Pulmonary artery endothelial cell (primary cell): ENCODE measurements at regions not wholly inside any gene's neighbourhood (a gene's known extent, or its start where the extent isn't known, plus 50 kb on each side); places are given as distances from the start of the nearest gene placed in this dataset.
"Not testable (repeated sequence)": the region's sequence is repeated elsewhere in the genome, so short reads cannot be mapped to it uniquely, and the experiment has no call there.

Experiments
- DNase-seq: peaks from one replicate; pipeline ENCODE4 v3.0.0-alpha.2; 2011; ENCODE audit warnings: low read depth, low spot score

DNA sequence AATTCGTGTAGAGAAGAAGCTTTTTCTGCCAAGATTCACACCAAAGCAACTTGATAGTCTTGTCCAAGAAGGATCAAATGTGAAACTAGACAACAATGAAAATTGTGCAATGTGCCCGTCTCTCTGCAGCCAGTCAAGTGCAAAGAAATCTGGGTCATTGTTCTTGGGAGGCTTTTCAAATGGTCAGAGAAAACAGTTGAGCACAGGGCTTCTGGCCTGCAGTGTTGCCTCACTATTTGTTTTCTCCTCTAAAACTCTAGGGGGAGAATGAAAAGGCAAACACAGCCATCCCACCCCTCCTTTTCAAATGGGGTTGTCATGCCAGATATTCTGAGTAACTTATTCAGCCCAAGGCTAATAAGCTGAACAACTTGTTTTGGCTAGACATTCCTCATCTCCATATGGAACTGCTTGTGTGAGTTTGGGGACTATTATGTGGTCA, 417.6 kb upstream of the CDIN1 start:
- DNase-seq: no peak

DNA sequence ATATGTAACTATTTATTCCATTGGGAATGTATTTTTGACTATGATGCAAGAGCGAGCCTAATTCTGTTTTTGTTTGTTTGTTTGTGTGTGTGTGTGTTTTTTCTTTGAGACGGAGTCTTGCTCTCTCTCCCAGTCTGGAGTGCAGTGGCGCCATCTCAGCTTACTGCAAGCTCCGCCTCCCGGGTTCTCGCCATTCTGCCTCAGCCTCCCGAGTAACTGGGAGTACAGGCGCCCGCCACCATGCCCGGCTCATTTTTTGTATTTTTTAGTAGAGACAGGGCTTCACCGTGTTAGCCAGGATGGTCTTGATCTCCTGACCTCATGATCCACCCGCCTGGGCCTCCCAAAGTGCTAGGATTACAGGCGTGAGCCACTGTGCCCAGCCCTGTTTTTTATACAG, 415.4 kb upstream of the CDIN1 start:
- DNase-seq: not testable (repeated sequence)

DNA sequence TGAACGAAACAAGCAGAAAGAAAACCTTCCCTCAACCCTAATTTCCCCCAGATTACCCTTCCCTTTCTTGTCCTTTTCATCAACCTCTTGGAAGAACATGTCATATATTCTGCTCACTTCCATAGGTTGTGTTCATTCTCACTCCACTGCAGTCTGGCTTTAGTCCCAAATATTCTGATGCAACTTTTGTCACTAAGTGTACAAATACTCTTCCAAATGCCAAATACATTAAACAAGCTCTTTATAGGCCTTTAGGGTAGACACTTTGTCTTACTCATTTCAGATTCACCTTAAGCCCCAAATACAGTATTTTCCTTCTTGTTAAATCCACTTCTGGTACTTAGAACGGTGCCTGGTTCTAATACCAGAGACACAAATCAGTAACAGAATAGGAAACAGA, 406.5 kb upstream of the CDIN1 start:
- no peak for DNase-seq

DNA sequence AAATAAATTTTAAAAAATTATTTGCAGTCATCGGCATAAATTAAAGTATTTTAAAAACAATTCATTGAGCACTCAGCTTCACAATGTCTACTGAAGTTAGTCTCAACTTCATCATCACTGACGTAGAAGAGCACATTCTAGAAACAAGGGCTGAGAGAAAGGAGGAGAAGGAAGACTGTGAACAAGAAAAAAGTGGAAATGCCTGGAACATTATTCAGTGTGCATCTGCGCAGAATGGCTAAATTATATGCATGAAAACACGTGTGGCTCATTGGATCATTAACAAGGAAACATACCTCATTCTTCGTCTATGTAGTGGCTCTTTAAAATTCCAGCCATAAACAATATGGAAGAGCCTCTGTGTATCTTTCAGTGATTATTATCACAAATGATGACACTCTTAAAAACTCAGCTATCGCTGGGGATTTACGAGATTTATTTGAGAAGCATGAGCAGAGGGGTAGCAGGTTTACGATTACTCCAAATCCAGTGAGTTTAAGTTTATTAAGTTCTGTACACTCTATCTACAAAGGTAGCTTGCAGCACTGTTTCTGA, 404.2 kb upstream of the CDIN1 start:
- no peak for DNase-seq

DNA sequence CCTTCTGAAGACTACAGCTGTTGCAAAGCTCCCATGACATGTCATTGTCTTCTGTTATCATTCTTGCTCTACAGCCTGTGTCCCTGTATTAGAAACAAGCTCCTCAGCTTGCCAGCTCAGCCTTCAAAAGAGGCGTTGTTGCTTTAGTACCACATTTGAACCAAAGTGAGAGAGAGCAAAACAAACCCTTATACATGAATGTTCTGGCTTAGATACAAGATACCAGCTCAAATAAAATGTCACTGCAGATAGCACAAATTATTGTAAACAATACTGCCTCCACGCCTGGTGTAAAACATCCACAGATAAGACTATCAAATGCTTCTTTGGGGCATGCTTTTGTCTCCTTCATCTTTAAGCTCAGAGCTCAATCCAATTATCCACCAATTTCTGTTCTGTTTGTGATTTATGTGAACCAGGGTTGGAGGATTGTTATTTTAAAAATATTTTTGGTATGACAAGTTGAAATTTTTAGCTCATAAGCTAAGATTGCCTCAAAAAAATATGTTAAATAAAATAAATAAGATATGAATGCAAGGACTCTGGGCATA, 403.6 kb upstream of the CDIN1 start:
- no peak for DNase-seq

DNA sequence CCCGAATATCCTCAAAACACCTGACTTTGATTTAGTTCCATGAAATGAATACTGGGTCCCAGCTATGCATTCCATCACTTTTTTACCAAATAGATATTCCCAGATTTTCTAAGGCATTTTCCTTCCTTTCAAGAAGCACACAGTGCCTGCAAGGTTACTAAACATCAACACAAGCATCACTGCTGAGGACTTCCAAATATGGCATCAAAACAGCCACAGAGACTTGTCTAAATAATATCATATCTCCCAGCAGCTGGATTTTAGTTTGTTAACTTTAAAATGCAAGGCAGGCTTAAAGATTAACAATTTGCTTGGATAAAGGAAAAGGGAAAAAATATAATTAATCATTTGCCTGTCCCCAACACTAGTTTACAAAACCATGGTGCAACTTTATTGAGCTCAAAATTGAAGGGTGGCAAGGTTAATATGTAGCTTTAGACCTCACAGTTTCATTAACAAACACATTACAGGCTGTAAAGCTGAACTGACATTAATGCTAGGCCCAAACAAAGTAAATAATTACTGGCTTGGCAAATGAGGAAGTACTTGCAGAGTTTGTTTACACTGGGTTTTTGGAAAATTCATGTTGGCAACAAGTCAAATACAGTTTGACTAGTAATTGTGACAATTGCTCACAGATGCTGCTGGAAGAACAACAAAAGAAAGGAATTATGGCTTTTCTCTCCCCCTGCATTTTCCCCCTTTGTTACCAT, 401.7 kb upstream of the CDIN1 start:
- no peak for DNase-seq

DNA sequence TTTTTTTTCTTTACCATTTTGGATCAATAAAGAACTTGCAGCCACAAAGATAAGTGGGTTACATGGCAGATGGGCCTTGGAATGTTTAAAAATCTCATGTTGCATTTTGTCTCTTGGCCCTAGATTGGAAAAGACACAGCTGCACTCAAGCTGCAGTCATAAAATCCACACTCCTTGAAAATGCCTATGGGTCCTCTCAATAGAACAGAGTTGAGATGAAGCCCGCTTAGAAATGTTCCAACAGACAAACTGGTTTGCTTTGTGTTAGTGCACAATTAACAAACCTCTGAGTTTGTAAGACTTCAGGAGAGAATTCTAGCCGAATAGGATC, 401.2 kb upstream of the CDIN1 start:
- DNase-seq: no peak

DNA sequence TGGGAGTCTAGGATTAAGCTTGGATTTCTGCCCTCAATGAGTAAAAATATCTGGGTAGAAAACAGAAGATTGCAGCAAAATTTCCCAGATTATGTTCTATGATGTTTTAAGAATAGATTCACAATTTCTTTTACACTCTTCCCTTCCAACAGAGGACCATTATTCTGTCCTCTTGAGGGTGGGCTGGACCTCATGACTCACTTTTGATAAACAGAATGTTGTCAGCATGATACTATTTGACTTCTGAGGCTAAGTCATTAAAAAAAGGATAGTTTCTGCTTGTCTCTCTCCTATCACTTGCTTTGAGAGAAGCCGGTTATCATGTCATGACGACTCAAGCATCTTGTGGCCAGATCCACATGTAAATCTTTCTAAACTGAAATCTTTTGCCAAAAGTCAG, 396.2 kb upstream of the CDIN1 start:
- DNase-seq: no peak

DNA sequence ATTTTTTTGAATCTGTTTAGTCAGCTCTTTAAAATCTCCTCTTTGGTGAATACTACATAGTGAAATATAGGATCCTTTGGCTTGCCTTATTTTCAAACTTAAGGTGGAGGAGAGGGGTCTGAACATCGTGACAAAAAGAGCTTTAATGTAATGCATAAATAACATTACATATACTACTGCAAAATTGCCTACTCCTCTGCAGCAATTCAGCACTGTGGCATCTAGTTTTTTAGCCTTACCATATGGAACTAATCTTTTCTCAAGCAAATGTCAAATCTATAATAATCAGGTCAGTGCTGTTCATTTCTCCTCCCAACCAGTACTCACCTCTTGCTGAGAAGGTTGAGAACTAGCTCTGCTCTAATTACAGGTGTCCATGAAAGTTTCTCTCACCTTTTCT, 394.0 kb upstream of the CDIN1 start:
- DNase-seq: no peak

DNA sequence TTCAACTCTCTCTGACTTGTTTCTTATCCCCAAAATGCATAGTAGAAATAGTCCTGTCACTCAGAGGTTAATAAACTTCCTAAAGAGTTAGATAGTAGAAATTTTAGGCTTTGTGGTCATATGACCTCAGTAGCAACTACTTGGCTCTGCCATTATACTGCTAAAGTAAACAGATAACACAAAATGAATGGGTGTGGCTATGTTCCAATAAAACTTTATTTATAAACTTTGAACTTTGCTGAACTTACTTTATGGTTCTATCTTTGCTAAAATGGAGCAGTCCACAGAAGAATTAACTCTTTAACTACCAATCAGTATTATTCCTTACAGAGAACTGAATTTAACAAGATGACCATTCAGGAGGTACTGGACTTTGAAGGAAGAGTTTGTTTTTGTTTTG, 393.6 kb upstream of the CDIN1 start:
- no peak for DNase-seq

DNA sequence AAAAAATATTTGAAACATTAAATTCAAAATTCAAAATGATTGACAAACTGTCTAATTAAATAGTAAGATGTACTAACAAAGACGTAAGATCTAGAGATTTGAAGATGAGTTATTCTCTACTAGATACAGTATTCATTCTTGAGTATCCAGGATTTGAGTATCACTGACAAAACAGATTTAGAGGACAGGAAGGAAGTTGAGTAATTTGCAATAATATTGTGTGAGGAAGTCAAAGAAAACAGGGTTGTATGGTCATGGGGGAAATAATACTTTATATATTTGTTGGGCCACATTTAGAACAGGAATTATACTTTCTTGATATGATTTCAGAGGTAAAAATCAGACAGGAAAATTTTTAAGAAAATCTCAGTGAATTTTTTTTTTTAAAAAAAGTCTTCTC, 393.1 kb upstream of the CDIN1 start:
- DNase-seq: peak; percentile 7

DNA sequence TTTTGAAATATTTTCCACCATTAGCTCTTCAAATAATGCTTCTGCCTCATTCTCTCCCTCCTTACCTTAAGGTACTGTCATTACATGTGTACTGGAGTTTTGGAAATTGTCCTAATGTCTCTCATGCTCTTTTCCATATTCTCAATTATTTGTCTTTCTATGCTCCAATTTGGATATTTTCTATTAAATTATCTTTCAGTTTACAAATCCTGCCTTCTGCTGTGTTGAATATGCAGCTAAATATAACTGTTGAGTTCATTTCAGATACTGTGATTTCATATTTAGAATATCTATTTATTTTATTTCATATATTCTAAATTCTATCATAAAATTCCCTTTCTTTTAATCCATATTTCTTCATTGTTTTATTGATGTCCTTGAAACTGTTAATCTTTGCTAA, 388.0 kb upstream of the CDIN1 start:
- DNase-seq: no peak

DNA sequence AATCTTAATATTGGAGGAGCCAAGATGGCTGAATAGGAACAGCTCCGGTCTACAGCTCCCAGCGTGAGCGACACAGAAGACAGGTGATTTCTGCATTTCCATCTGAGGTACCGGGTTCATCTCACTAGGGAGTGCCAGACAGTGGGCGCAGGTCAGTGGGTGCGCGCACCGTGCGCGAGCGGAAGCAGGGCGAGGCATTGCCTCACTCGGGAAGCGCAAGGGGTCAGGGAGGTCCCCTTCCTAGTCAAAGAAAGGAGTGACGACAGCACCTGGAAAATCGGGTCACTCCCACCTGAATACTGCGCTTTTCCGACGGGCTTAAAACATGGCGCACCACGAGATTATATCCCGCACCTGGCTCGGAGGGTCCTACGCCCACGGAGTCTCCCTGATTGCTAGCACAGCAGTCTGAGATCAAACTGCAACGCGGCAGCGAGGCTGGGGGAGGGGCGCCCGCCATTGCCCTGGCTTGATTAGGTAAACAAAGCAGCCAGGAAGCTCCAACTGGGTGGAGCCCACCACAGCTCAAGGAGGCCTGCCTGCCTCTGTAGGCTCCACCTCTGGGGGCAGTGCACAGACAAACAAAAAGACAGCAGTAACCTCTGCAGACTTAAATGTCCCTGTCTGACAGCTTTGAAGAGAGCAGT, 383.9 kb upstream of the CDIN1 start:
- not testable (repeated sequence) for DNase-seq

DNA sequence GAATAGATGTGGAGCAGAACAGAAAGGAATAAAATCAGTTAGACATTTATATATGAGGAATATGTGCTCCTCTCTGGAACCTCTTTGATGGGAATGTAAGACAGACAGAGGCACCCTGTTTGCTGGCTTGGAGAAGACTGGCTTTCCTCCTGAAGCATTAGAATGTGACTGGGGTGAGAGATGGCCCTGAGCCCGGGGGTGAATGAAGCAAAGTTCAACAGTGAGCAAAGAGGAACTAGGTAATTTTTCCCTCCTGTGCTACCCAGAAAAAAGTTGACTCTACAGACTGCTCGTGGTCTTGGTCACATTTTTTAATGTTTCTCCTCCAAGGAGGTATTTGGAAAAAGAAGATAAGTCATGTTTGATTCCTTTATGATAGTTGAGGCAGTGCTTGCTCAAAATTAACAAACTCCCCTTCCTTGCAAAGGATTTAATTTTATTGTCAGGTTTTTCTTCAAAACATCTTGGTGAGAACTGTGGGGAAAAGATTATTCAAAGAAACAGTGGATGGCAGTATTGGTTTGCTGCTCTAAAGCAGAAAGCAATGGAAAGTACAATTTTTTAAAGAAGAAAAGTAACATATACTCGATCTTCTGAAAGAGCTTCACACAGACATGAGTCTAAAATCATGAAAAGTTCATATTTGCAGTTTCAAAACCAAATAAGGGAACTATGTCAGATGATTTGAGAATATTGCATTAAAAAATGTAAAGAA, 370.4 kb upstream of the CDIN1 start:
- no peak for DNase-seq

DNA sequence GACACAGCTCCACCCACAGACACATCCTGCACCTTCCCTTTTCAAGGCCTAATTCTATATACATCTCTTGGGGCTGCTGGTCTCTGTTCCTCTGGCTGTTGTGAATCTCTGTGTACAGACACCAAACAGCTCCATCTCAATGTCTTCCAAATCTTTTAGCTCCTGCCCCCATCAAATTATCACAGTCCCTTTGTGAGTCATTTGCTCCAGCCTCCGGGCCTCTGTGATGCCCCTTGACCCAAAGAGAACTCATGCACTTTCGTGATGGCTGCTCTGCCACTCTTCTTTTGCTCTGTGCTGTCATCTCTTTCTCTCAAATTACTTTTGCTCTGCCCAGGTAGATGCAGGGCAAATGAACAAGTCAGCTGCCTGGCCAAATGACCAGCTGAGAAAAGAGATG, 369.0 kb upstream of the CDIN1 start:
- DNase-seq: no peak

DNA sequence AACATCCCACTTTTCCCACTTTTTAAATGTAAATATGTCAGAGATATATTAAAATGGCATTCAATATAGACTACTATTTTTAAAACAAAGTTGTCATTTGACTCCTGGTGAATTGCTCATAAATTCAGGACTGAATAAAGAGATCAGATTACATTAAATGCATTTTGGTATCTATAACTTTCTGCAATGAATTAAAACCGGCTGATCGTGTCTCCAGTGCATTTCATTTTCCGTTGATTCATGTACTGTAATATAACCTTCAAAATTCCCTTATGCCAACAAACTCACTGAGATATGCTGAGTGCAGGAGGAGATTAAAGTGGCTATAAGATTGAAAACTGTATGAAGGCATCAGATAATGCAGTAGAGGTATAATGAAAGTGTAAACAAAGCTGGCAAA, 361.1 kb upstream of the CDIN1 start:
- DNase-seq: no peak

DNA sequence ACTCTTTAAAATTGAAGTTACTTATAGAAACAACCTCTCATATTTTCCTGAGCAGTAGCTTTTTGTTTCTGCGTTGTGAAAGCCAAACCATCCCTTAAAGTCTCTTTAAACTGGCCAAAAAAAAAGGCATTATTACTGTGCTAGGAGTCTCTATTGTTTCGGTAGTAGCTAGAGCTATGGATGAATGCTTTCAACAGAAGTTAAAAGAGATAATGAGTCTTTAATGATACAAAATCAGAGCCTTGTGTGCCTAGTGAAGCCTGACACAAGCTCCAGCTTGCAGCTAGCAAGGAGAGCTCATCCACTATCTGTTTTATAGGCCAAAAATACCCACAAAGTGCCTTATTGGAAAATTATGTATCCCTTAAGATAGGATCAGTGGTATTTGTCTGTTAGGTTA, 360.4 kb upstream of the CDIN1 start:
- DNase-seq: no peak

DNA sequence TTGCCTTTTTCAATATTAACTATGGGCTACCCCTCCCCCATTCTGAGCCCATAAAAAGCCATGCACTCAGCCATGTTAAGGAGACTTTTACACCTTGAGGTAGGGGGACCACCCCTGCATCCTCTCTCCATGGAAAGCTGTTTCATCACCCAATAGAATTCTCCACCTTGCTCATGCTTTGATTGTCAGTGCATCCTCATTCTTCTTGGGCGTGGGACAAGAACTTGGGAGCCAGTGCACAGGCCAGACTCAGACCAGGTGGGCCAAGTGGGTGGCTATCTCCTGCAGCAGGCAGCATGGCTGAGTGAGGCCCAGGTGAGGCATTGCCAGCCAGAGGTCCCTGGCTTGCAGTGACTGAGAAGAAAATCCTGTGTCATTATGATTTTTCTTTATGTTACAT, 357.4 kb upstream of the CDIN1 start:
- no peak for DNase-seq

DNA sequence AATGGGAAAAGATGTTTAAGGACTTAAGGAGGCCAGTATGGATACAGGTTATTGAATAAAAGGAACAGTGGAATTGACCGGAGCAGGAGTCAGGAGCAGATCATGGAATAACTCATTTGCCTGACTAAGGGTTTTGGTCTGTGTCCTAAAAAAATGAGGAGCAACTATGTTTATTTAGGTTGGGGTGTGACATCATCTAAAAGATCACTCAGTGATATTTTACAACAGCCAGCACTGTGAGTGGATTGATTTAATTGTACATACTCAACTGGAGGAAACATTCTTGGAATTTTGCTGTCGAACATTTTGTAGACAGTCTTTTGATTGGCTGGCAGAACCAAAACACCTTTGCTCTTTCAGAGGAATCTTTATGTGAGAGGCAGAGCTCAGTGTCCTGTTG, 348.6 kb upstream of the CDIN1 start:
- DNase-seq: no peak

DNA sequence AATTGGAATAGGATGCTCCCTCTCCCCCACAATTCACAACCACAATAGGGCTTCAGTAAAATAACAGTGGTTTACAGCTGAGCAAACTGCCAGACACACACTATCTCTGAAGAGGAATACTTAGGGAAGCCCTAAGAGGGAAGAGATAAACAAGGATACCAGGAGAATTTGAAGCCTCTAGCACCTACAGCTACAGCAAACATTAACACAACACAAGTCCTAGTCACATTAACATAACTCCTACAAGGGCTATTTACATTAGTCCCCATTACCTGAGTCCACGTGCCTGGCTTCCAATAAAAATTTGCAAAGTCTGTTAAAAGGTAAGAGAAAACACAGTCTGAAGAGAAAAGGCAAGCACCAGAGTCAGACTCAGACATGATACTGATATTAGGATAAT, 346.9 kb upstream of the CDIN1 start:
- no peak for DNase-seq

DNA sequence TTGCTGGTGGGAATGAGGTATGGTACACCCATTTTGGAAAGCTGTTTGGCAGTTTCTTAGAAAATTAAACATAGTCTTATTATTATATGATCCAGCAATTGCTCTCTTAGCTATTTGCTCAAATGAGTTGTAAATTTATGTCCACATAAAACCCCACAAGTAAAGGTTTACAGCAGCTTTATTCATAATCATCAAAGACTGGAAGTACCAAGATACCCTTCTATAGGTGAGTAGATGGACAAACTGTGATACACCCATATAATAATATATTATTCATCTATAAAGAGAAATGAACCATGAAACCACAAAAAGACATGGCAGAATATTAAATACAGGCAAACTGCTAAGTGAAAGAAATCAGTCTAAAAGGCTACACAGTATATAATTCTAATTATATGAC, 344.7 kb upstream of the CDIN1 start:
- DNase-seq: no peak

DNA sequence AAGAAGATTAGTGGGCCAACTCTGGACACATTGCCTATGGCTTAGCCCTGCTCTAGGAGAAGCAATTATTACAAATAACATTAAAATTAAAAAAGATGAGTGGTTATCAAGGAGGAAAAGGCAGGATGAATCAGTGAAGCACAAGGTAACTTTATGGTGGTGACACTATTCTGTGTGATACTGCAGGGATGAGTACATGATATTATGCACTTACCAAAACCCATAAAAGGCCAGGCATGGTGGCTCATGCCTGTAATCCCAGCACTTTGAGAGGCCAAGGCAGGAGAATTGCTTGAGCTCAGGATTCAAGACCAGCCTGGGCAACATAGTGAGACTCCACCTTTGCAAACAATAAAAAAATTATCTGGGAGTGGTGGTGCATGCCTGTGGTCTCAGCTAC, 344.3 kb upstream of the CDIN1 start:
- DNase-seq: no peak
